Mammary epithelial cell (primary cell): ENCODE measurements at regions not wholly inside any gene's neighbourhood (a gene's known extent, or its start where the extent isn't known, plus 50 kb on each side); places are given as distances from the start of the nearest gene placed in this dataset.
"Not testable (repeated sequence)": the region's sequence is repeated elsewhere in the genome, so short reads cannot be mapped to it uniquely, and the experiment has no call there.

Experiments used
- EZH2 ChIP-seq: IDR thresholded peaks from 2 replicates; pipeline ENCODE4 v1.6.1; 2012; ENCODE audit warnings: low read length, inconsistent platforms, borderline replicate concordance
- TF ChIP-seq, protein P1 (sequence below), 2 donors: IDR thresholded peaks in 1 of 2; conservative IDR thresholded peaks in 1 of 2; 2 replicates each; pipeline ENCODE4 v1.5.1; 2011 to 2012; ENCODE audit warnings: inconsistent platforms in 2 of 2, low read length in 2 of 2, mild to moderate bottlenecking in 2 of 2, control low read depth in 1 of 2, low read depth in 1 of 2; ENCODE audit not compliant: insufficient read depth in 1 of 2; ENCODE audit errors: extremely low read depth in 1 of 2

DNA sequence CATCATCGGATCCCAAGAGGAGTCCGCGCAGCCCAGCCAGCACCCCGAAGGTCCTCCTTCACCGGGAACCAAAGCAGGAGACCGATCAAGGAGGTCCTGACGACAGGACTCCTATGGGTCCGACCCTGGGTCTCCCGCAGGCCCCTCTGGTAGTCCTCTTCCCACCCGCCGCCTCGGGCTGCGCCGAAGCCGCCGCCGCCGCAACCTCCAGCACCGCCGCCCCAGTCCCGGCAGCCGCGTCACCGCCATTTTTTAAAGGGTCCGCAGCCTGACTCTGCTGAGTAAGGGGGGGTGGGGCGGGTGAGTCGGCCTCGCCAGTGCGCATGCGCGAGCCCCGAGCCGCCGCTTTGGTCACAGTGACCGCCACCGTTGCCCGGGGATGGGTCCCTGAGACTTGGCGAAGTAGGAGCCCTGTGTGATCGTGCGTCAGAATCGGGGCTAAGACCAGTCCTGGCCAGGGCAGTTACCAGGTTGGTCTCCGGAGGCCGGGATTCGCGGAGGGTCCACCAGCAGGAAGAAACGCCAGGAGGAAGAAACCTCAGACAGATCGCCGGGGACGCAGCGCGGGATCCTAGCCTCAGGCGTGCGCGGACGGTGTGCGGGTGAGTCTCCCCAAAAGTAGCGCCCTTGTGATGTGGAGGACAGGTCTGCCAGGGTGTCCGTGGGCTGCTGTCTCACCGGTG lies 1419.2 kb upstream of the PCDH10 start:
- TF ChIP-seq EZH2, result not testable (repeated sequence)
- TF ChIP-seq, protein P1, sequence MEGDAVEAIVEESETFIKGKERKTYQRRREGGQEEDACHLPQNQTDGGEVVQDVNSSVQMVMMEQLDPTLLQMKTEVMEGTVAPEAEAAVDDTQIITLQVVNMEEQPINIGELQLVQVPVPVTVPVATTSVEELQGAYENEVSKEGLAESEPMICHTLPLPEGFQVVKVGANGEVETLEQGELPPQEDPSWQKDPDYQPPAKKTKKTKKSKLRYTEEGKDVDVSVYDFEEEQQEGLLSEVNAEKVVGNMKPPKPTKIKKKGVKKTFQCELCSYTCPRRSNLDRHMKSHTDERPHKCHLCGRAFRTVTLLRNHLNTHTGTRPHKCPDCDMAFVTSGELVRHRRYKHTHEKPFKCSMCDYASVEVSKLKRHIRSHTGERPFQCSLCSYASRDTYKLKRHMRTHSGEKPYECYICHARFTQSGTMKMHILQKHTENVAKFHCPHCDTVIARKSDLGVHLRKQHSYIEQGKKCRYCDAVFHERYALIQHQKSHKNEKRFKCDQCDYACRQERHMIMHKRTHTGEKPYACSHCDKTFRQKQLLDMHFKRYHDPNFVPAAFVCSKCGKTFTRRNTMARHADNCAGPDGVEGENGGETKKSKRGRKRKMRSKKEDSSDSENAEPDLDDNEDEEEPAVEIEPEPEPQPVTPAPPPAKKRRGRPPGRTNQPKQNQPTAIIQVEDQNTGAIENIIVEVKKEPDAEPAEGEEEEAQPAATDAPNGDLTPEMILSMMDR (conservative IDR thresholded peaks at IDR 0.05 in 1 of 2, IDR thresholded peaks at IDR 0.05 in 1 of 2; ENCODE audit: extremely low read depth in 1 of 2, insufficient read depth in 1 of 2, low read depth in 1 of 2, low read length in 2 of 2), result not testable (repeated sequence)
